Transverse colon (tissue), 4 donors: ENCODE measurements at regions not wholly inside any gene's neighbourhood (a gene's known extent, or its start where the extent isn't known, plus 50 kb on each side); places are given as distances from the start of the nearest gene placed in this dataset.

Experiments used
- DNase-seq: peaks from one replicate; pipeline ENCODE4 v3.0.0-alpha.2; 2019
- H3K27ac ChIP-seq, 4 donors: fragments of 200-600 bp; sonication (generic); 2 replicates each; pipeline ENCODE4 v1.5.1; 2016 to 2018; ENCODE audit warnings: inconsistent platforms in 4 of 4
- H3K27me3 ChIP-seq: fragments of 200-600 bp; sonication (generic); 2 replicates; pipeline ENCODE4 v1.5.1; 2017; ENCODE audit warnings: inconsistent platforms
- H3K36me3 ChIP-seq, 4 donors: fragments of 200-600 bp; sonication (generic); 2 replicates each; pipeline ENCODE4 v1.5.1; 2017 to 2019; ENCODE audit warnings: inconsistent platforms in 4 of 4
- H3K4me1 ChIP-seq, 4 donors: fragments of 200-600 bp; sonication (generic); 2 replicates each; pipeline ENCODE4 v1.5.1; 2017 to 2020; ENCODE audit warnings: inconsistent platforms in 4 of 4
- H3K4me3 ChIP-seq, 4 donors: fragments of 200-600 bp; sonication (generic); 1 replicate in 1 of 4; 2 replicates in 3 of 4; pipeline versions ENCODE4 v1.5.1 to v1.6.1; 2017 to 2019; ENCODE audit warnings: inconsistent platforms in 4 of 4
- H3K9me3 ChIP-seq, 2 donors: fragments of 200-600 bp; sonication (generic); 2 replicates each; pipeline ENCODE4 v1.5.1; 2017 to 2019; ENCODE audit warnings: inconsistent platforms in 2 of 2
- CTCF ChIP-seq, 5 experiments: fragments of 200-600 bp in 3 of 5; fragments of 450-650 bp in 2 of 5; sonication (generic) in 3 of 5; IDR thresholded peaks; 1 replicate in 2 of 5; 2 replicates in 3 of 5; pipeline ENCODE4 v1.5.1; 2016 to 2017; ENCODE audit warnings: antibody characterized with exemption in 5 of 5, inconsistent platforms in 3 of 5, mild to moderate bottlenecking in 2 of 5, moderate library complexity in 1 of 5
- EP300 ChIP-seq: sonication (generic); formaldehyde crosslinking; IDR thresholded peaks from one replicate; pipeline ENCODE4 v1.6.1; 2017; ENCODE audit warnings: antibody characterized with exemption, low read depth
- POLR2A ChIP-seq: fragments of 450-650 bp; IDR thresholded peaks from one replicate; pipeline ENCODE4 v1.6.1; 2016; ENCODE audit warnings: antibody characterized with exemption, mild to moderate bottlenecking, moderate library complexity
- POLR2AphosphoS5 ChIP-seq, 3 donors: sonication (generic); formaldehyde crosslinking; IDR thresholded peaks; one replicate each; pipeline ENCODE4 v1.6.1; 2016; ENCODE audit warnings: antibody characterized with exemption in 3 of 3
- WGBS, 2 donors: methylation state at CpG; one replicate each; pipeline ENCODE4 v1.1.5; 2018; ENCODE audit warnings: low coverage in 1 of 2; 5-methylcytosine and 5-hydroxymethylcytosine counted together
- in situ Hi-C, 4 donors: fragments of 200-750 bp; cut with MboI; loops; one replicate each; pipeline versions ENCODE4 v1.15.0 to v1.15.1; 2017; ENCODE audit warnings: low sequenced_read_pairs in 3 of 4, low pct_ligation_motif_present in 1 of 4, low pct_unique_long_range_greater_than_20kb in 1 of 4
- intact Hi-C: fragments of 100-400 bp; cut with DNase I; formaldehyde crosslinking; loops from one replicate; pipeline ENCODE4 v1.15.1; 2023; ENCODE audit warnings: low total_unique reads

GRCh38 chr16:79845734-79846135 is 245.2 kb upstream of the MAF start:
- intact Hi-C loops (no loop called here), in situ Hi-C loops (no loop called here)
- Histone ChIP-seq H3K4me3 (no peak overlapping the region), H3K4me1 (no peaks in the 10 kb centered on the region), H3K27me3 (no peaks in the 10 kb centered on the region), H3K36me3 (no peaks in the 10 kb centered on the region), H3K27ac (no peak overlapping the region), H3K9me3 (no peaks in the 10 kb centered on the region)
- no peak for TF ChIP-seq POLR2AphosphoS5 (IDR thresholded peaks at IDR 0.05)
- no peak for TF ChIP-seq CTCF (IDR thresholded peaks at IDR 0.05)
- no peak for TF ChIP-seq EP300
- no peak for TF ChIP-seq POLR2A
- 78 to 91% methylated on average over 7 of the region's 7 CpGs for WGBS, 2 donors
- DNase-seq, result no peak

- H3K36me3 ChIP-seq, result no peaks in the 10 kb centered on the region
- TF ChIP-seq POLR2A (no peak), EP300 (no peak), POLR2AphosphoS5 (IDR thresholded peaks at IDR 0.05) (no peak), CTCF (IDR thresholded peaks at IDR 0.05) (no peak)
- H3K27me3 ChIP-seq, result no peaks in the 10 kb centered on the region
- H3K4me1 ChIP-seq, result no peaks in the 10 kb centered on the region
- DNase-seq, result no peak
- intact Hi-C loops, result no loop called here
- 78 to 82% methylated on average over 7 to 12 of the region's 12 CpGs for WGBS, 2 donors
- H3K4me3 ChIP-seq, result no peak overlapping the region
- no peaks in the 10 kb centered on the region for H3K9me3 ChIP-seq
- H3K27ac ChIP-seq, result no peak overlapping the region
- in situ Hi-C loops, result no loop called here
Measured at GRCh38 chr16:79845033-79845733, 244.6 kb upstream of the MAF start.

GRCh38 chr16:79844603-79845002 is 244.1 kb upstream of the MAF start:
- TF ChIP-seq POLR2A (no peak), EP300 (no peak), POLR2AphosphoS5 (IDR thresholded peaks at IDR 0.05) (no peak), CTCF (IDR thresholded peaks at IDR 0.05) (no peak)
- H3K9me3 ChIP-seq, result no peaks in the 10 kb centered on the region
- WGBS, 2 donors, result 89% methylated on average over 3 of the region's 3 CpGs; no CpG with 5 or more reads in 1 of the 2 donors
- DNase-seq, result no peak
- peaks cover 0 to 6% (median 2%) of the 10 kb centered on the region in 4 donors for H3K4me1 ChIP-seq
- no peak overlapping the region for H3K27ac ChIP-seq
- H3K36me3 ChIP-seq, result no peaks in the 10 kb centered on the region
- in situ Hi-C loops, result no loop called here
- H3K27me3 ChIP-seq, result no peaks in the 10 kb centered on the region
- H3K4me3 ChIP-seq, result no peak overlapping the region
- intact Hi-C loops, result no loop called here

GRCh38 chr16:79843631-79844043 is 243.1 kb upstream of the MAF start:
- 75 to 100% methylated on average over 1 of the region's 1 CpG for WGBS, 2 donors
- intact Hi-C loops, result no loop called here

More at GRCh38 chr16:79843631-79844043, 243.1 kb upstream of the MAF start:
- no peak overlapping the region for H3K4me3 ChIP-seq
- in situ Hi-C loops, result no loop called here
- no peaks in the 10 kb centered on the region for H3K9me3 ChIP-seq
- no peak for TF ChIP-seq POLR2A
- no peak for TF ChIP-seq POLR2AphosphoS5 (IDR thresholded peaks at IDR 0.05)
- no peak for TF ChIP-seq EP300
- TF ChIP-seq CTCF (IDR thresholded peaks at IDR 0.05), result no peak
- H3K36me3 ChIP-seq, result no peaks in the 10 kb centered on the region
- no peak for DNase-seq
- peaks cover 0 to 15% (median 4%) of the 10 kb centered on the region in 4 donors for H3K4me1 ChIP-seq
- no peaks in the 10 kb centered on the region for H3K27me3 ChIP-seq
- H3K27ac ChIP-seq, result no peak overlapping the region
